Gastroesophageal sphincter (tissue), 3 donors: ENCODE measurements at regions not wholly inside any gene's neighbourhood (a gene's known extent, or its start where the extent isn't known, plus 50 kb on each side); places are given as distances from the start of the nearest gene placed in this dataset.

ENCODE experiments used
- CTCF ChIP-seq, 4 experiments: fragments of 200-600 bp in 2 of 4; fragments of 450-650 bp in 2 of 4; sonication (generic) in 1 of 4; IDR thresholded peaks; one replicate each; pipeline ENCODE4 v1.5.1; 2017 to 2019; ENCODE audit warnings: antibody characterized with exemption in 4 of 4, mild to moderate bottlenecking in 2 of 4, moderate library complexity in 2 of 4
- EP300 ChIP-seq: sonication (generic); formaldehyde crosslinking; IDR thresholded peaks from one replicate; pipeline ENCODE4 v1.6.1; 2017; ENCODE audit warnings: antibody characterized with exemption, mild to moderate bottlenecking
- POLR2A ChIP-seq, 2 donors: fragments of 450-650 bp; IDR thresholded peaks; one replicate each; pipeline ENCODE4 v1.6.1; 2017; ENCODE audit warnings: antibody characterized with exemption in 2 of 2, mild to moderate bottlenecking in 2 of 2, moderate library complexity in 1 of 2
- POLR2AphosphoS5 ChIP-seq: sonication (generic); formaldehyde crosslinking; IDR thresholded peaks from one replicate; pipeline ENCODE4 v1.6.1; 2017; ENCODE audit warnings: antibody characterized with exemption

DNA sequence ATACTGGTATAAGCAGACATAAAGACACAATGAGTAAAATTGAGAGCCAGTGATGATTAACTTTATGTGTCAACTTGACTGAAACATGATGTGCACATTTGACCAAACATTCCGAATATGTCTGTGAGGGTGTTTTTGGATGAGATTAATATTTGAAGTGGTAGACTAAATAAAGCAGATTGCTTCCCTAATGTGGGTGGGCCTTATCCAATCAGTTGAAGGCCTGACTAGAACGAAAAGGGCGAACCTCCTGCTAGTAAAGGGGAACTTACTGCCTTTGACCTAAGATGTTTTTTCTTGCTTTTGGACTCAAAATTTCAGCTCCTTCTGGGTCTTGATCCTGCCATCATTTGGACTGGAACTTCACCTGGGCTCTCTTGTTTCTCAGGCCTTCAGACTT lies 1387.7 kb upstream of the CDH6 start:
- TF ChIP-seq CTCF (IDR thresholded peaks at IDR 0.05) = no peak
- TF ChIP-seq POLR2AphosphoS5 = no peak
- TF ChIP-seq POLR2A (IDR thresholded peaks at IDR 0.05) = no peak
- TF ChIP-seq EP300 = no peak
